Gastroesophageal sphincter (tissue), 3 donors: ENCODE measurements at regions not wholly inside any gene's neighbourhood (a gene's known extent, or its start where the extent isn't known, plus 50 kb on each side); places are given as distances from the start of the nearest gene placed in this dataset.

Experiments used
- CTCF ChIP-seq, 4 experiments: fragments of 200-600 bp in 2 of 4; fragments of 450-650 bp in 2 of 4; sonication (generic) in 1 of 4; IDR thresholded peaks; one replicate each; pipeline ENCODE4 v1.5.1; 2017 to 2019; ENCODE audit warnings: antibody characterized with exemption in 4 of 4, mild to moderate bottlenecking in 2 of 4, moderate library complexity in 2 of 4
- EP300 ChIP-seq: sonication (generic); formaldehyde crosslinking; IDR thresholded peaks from one replicate; pipeline ENCODE4 v1.6.1; 2017; ENCODE audit warnings: antibody characterized with exemption, mild to moderate bottlenecking
- POLR2AphosphoS5 ChIP-seq: sonication (generic); formaldehyde crosslinking; IDR thresholded peaks from one replicate; pipeline ENCODE4 v1.6.1; 2017; ENCODE audit warnings: antibody characterized with exemption

- TF ChIP-seq POLR2AphosphoS5 = no peak
- TF ChIP-seq CTCF (IDR thresholded peaks at IDR 0.05) = no peak
- no peak for TF ChIP-seq EP300
Measured at GRCh38 chr5:143886096-143886495, 74.1 kb downstream of the HMHB1 start.
